Kasumi-1 (cell line): ENCODE measurements at regions not wholly inside any gene's neighbourhood (a gene's known extent, or its start where the extent isn't known, plus 50 kb on each side); places are given as distances from the start of the nearest gene placed in this dataset.
"Not testable (repeated sequence)": the region's sequence is repeated elsewhere in the genome, so short reads cannot be mapped to it uniquely, and the experiment has no call there.

Experiments used
- DNase-seq, 2 experiments: peaks; one replicate each; lab custom pipeline; 2025; lab: John Stamatoyannopoulos, UW

- DNase-seq = no peak
These were observed 244.0 kb upstream of the SFRP2 start for GRCh38 chr4:154032914-154033313.

- DNase-seq = no peak
These were observed 241.9 kb upstream of the SFRP2 start for GRCh38 chr4:154030746-154031145.

- no peak for DNase-seq
These were observed 241.3 kb upstream of the SFRP2 start for GRCh38 chr4:154030152-154030551.

DNA sequence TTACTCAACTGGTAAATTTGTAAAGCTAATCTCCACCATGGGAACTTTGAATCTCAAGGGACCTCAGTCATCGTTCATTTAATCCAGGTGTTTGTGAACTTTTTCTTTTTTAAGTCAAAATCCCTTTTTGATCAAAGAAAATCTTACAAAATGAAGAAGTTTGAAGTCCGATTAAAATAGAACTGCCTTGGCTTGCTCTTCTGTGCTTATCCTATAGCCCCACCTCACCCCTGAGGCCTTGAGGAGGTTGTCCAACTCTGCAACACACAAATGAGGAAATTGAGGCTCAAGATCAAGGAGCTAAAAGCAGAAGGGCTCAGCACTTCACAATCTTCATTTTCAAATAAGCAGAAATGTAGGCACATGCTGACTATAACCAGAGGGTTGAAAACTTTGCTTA lies 240.3 kb upstream of the SFRP2 start:
- DNase-seq = peak in 1 of 2 experiments; percentile 18

DNA sequence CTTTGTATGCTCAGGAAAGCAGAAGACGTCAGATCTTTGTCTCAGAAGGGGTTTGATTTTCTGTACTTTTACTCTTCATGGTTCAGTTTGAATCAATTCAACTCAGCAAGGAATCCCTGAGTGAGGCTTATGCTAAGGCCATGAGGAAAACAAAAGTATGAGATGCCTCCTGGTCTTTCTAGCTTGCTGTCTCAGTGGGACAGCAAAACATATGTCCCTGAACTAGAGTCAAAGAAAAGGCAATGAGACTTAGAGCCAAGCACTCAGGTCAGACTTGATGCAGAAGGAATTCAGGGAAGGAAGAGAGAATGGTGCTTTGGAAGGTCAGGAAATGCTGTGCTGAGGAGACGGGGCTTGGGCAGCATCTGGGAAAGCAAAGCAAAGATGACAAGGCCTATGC lies 236.2 kb upstream of the SFRP2 start:
- no peak for DNase-seq

DNA sequence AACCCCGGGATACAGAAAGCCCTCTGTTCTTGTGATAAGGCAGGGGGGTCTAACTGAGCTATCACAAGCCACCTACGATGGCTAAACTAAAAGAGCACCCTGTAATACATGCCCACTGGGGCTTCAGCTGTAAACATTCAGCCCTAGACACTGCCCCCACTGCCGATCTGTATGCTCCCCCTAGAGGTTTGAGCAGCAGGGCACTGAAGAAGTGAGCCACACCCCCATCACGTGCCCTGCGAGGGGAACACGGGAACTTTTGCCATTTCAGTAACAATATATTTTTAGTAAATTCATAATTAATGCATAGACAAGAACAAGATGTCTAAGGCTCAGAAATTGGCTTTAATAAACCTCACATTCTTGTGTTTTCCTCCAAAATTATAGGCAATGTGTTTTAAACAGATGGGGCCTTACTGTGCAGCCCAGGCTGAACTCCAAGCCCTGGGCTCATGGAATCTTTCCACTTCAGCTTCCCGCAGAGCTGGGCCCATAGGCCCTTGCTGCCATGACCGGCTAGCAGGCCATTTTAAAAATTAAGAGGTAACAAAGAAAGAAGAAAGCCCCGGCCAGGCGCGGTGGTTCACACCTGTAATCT lies 235.3 kb upstream of the SFRP2 start:
- DNase-seq = peak; percentile 33 to 40

DNA sequence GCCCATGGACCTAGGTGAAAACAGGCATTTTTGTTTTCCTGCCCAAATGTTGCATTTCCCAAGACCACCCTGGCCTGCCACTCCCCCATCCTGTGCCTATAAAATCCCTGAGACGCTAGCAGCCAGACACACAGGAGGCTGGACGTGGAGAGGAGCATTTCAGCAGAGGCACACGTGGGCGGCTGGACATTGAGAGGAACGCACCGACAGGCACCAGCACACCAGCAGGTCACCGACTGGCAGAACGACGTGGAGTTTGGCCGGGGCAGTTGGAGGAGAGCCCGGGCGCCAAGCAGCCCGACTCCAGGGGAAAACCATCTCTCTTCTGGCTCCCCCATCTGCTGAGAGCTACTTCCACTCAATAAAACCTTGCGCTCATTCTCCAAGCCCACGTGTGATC lies 234.8 kb upstream of the SFRP2 start:
- not testable (repeated sequence) for DNase-seq

GRCh38 chr4:154019811-154020210 lies 230.9 kb upstream of the SFRP2 start:
- DNase-seq = no peak

- peak; percentile 8 to 17 for DNase-seq
These were observed 229.8 kb upstream of the SFRP2 start for GRCh38 chr4:154018659-154019058.

DNA sequence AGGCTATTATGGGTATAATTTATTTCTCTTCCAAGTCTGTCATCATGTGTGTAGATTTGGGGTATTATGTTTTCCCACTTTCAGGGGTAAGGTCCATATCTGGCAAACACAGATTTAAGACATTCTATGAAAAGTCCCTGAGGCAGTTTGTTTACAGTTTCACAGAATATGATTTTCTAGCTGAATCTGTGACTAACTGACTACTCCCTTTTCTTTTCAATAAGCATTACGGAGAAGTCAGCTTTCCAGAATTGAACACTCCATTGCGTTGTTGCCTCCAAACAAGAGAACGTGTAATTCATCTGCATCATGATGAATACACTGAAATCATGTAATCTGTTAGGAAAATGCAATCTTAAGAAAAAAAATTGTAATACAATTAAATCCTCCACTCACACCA lies 226.7 kb upstream of the SFRP2 start:
- DNase-seq = no peak

DNA sequence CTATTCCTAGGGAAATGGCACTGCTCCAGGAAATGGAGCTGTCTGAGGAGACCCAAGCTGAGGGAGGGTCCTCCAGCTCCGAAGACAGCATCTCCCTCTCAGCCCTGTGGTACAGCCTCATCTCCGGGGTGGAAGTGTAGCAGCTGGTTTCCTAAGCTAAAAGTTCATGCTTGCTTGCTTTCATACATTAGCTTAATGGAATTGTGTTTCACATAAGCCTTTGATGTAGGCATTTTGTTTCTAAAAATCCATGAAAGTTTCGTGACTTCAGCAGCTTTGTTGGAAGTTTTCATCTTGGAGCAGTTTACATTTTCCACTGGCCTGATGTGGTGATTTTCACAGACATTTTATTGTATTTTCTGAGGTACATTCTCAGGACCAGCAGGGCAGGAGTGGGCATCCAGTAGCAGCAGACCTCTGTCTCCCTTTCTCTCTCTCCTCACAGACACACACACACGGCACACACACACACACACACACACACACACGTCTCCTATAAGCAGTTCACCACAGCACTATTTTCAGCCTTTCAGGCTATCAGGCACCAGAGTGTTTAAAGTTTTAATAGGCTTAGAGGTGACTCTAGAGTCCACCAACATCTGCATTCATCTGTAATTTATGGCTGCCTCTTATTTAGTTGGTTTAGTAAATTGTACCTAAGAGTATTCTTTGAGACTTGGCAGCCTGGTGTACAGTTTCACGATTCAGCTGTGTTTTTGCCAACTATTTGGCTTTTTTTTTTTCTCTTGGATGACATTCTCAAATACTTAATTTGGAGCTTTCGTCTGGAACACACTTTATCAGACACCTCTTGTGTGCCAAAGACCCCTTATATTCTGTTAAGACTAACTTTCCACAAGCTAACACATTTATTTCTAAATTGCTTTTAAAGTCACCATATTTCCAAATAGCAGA lies 225.8 kb upstream of the SFRP2 start:
- DNase-seq = no peak

- DNase-seq = no peak
These were observed 224.7 kb upstream of the SFRP2 start for GRCh38 chr4:154013576-154013975.

GRCh38 chr4:154010371-154010770 lies 221.5 kb upstream of the SFRP2 start:
- no peak for DNase-seq

DNA sequence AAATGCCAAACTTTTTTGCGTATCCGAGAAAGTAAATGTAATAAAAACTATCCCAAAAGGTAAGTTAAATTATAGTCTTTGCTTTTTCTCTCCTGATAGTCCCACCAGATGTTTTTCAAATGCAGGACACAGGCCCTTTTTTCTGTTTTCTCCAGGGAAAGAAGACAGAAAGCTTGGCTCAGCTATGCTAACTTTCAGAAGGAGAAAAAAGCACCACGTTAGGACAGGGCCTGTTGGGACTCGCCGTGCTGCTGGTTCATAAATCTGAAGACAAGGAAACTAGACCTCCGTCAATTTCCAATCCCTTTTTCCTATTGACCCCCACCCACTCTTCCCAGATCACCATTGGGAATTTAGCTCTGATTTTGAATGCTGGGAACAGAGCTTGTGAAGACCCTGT lies 220.9 kb upstream of the SFRP2 start:
- no peak for DNase-seq

DNA sequence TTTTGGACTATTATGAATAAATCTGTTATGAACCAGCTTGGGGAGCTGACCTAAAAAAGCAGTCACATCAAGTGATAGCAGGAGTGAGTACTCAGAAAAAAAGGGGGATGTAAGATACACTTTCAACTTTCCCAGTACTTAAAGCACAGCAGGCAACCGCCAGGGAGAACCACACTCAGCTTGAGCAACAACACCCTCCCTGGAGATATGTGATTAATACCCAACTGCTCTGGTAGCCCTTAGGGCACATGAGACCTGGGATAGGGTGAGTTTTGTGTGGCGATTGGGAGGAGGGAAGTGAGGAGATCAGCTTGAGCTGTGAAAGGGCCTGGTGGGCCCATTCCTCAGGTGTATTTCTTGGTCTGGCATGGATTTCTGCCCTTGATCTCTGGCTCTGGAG lies 220.3 kb upstream of the SFRP2 start:
- no peak for DNase-seq

DNA sequence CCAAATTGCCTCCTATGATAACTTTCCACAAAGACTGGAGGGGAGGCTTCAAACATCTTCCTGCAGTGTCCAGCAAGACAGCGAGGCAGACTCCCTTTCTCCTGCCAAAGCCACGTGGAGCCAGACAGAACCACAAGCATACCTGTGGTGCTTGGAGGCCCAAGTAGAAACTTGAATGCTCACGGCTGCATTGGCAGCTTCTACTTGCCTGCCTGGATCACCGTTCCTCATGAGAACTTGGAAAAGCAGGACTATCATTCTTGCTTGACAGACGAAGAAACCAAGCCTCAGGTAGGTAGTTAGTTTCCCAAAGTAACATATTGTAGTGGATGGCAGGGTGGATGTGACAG lies 216.3 kb upstream of the SFRP2 start:
- no peak for DNase-seq

DNA sequence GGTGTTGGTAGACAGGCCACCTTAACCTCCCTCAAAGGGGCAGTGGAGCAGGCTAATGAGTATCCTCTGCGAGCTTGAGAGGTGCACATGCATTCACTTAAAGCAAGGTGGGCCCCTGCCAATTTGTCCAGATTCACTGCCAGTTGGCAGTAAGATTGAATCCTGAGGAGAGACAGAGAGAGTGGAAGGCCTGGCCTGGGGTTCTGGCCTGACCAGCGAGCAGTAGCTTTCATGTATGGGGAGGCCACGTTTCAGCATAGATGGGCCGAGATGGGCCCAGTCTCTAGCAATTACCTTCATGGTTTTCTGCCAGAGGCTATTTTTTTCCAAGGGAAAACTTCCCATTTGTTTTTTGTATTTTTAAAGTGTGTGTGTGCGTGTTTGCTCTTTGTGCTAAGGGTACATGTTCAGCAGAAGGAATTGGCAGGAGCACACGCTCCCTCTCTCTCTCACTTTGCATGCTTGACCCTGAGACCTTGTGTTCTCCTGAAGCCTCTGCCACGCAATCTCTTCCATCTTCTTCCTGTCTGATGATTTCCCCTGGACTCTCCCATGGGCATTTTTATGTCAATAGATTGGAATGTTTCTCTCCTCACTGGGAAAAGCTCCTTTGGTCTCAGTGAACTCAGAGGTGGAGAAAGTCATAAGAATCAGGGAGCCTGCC lies 215.8 kb upstream of the SFRP2 start:
- no peak for DNase-seq

DNA sequence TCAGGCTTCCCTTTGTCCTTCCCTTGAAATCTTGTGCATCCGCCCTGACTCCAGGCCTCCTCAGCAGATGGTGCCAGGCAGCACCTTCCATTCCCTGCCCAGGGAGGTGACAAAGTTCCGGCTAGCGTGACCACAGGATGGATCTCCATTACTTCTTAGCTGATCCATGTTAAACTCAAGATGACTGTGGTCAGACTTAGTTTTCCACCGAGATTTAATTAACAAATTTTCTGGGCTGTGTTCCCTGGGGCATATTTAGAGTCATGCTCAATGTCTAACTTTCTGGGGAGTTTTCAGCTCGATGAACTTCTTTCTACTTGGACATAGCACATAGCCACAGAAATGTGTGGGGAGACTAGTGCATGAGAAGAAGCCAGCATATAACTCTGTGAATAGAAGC lies 215.1 kb upstream of the SFRP2 start:
- DNase-seq = no peak

DNA sequence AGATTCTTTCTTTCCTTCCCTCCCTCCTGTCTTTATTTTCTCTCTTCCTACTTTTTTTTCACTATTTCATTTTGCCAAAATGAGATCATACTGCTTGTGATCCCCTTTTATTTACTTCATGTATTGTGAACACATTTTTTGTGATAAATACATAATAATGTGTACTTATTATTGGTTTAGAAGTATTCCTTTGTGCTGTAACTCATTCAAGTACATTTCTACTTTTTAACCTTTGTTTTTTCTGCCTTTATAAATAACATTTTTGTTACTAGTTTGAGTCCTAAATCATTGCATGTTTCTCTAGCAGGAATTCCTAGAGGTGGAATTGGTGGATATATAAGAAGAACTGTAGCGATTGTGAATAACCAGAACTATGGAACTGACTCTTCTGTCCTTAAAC lies 214.5 kb upstream of the SFRP2 start:
- DNase-seq = no peak

DNA sequence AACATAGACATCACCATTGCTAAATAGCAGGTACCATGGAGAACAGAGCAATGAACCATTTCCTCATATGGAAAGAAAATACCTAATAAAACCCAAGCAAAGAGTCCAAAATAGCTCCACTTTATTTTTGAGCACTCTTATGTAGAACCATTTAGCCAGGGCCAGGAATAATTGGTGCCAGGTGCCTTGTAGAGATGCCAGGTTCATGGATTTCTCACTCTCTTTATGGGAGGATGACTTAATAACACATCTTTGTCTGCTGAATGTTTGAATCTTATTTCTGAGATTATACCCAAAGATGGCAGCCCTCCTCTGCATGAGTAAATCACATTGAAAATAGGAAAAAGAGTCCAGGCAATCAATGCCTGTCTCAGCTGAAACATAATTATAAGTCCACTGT lies 212.3 kb upstream of the SFRP2 start:
- DNase-seq = no peak

GRCh38 chr4:153997516-153997915 lies 208.6 kb upstream of the SFRP2 start:
- DNase-seq = no peak

DNA sequence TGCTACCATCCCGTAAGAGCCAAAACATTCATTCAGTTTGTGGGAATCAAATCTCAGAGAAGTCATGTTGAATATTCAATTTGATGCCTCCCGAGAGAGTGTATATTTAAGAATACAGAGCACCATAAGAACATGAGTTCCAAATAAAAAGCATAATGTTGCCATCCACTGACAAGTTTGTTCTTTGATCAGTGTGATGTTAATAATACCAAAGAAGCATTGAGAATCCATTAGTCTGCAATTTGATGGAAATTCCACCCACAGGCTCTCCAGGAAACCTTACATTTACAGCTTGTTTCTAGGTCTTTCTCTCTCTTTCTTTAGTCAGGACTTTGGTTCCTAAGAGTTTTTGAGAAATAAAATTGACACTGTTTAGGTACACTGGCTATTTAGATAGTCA lies 200.6 kb upstream of the SFRP2 start:
- DNase-seq = no peak
